ENCODE measurements at regions not wholly inside any gene's neighbourhood (a gene's known extent, or its start where the extent isn't known, plus 50 kb on each side); places are given as distances from the start of the nearest gene placed in this dataset.

GRCh38 chr14:95606266-95606665 lies 71.4 kb downstream of the GLRX5 start:
- TF ChIP-seq CTCF (conservative IDR thresholded peaks at IDR 0.05; ENCODE audit: low read length) (no peak), EZH2phosphoT487 (IDR thresholded peaks at IDR 0.05; ENCODE audit: borderline replicate concordance, low read depth, low read length) (no peak)

Data from OCI-LY7 (cell line).